Mesenchymal stem cell (in vitro differentiated cells and primary cell): ENCODE measurements at regions not wholly inside any gene's neighbourhood (a gene's known extent, or its start where the extent isn't known, plus 50 kb on each side); places are given as distances from the start of the nearest gene placed in this dataset.

Experiments
- DNase-seq: peaks from one replicate; pipeline ENCODE4 v3.0.0-alpha.2; 2013
- H2AFZ ChIP-seq: one replicate; pipeline ENCODE4 v1.6.1; 2013; ENCODE audit warnings: low read depth, mild to moderate bottlenecking, control low read depth, inconsistent platforms, low read length, moderate library complexity
- H2AK5ac ChIP-seq: 2 replicates; pipeline ENCODE4 v1.6.1; 2013; ENCODE audit warnings: low read length, moderate library complexity, mild to moderate bottlenecking, inconsistent platforms; ENCODE audit not compliant: severe bottlenecking
- H2BK120ac ChIP-seq: one replicate; pipeline ENCODE4 v1.6.1; 2013; ENCODE audit warnings: low read depth, mild to moderate bottlenecking, inconsistent platforms, low read length, moderate library complexity
- H2BK12ac ChIP-seq, 2 experiments: one replicate each; pipeline ENCODE4 v1.6.1; 2013; ENCODE audit warnings: inconsistent platforms in 2 of 2, low read length in 2 of 2, mild to moderate bottlenecking in 2 of 2, moderate library complexity in 2 of 2, control low read depth in 1 of 2
- H2BK15ac ChIP-seq: one replicate; pipeline ENCODE4 v1.6.1; 2013; ENCODE audit warnings: mild to moderate bottlenecking, low read depth, inconsistent platforms; ENCODE audit not compliant: poor library complexity, severe bottlenecking
- H2BK5ac ChIP-seq: 2 replicates; pipeline ENCODE4 v1.6.1; 2013; ENCODE audit warnings: low read depth, mild to moderate bottlenecking, low read length, control low read depth, inconsistent platforms; ENCODE audit not compliant: poor library complexity, severe bottlenecking
- H3K14ac ChIP-seq, 2 experiments: one replicate each; pipeline ENCODE4 v1.6.1; 2013; ENCODE audit warnings: inconsistent platforms in 2 of 2, low read length in 2 of 2, control low read depth in 1 of 2, mild to moderate bottlenecking in 1 of 2, moderate library complexity in 1 of 2
- H3K18ac ChIP-seq, 2 experiments: one replicate each; pipeline ENCODE4 v1.6.1; 2013; ENCODE audit warnings: inconsistent platforms in 2 of 2, low read length in 2 of 2, control low read depth in 1 of 2, low read depth in 1 of 2, mild to moderate bottlenecking in 1 of 2
- H3K23ac ChIP-seq, 2 experiments: one replicate each; pipeline ENCODE4 v1.6.1; 2013; ENCODE audit warnings: inconsistent platforms in 2 of 2, low read length in 2 of 2, mild to moderate bottlenecking in 2 of 2, moderate library complexity in 2 of 2, control low read depth in 1 of 2
- H3K27ac ChIP-seq: 2 replicates; pipeline ENCODE4 v1.5.1; 2013; ENCODE audit warnings: mild to moderate bottlenecking, moderate library complexity, low read length, control low read depth, inconsistent platforms; ENCODE audit not compliant: poor library complexity, severe bottlenecking
- H3K27me3 ChIP-seq, 2 experiments: 2 replicates each; pipeline versions ENCODE4 v1.6.1 to v1.7.0; 2013; ENCODE audit warnings: low read length in 2 of 2, mild to moderate bottlenecking in 2 of 2, moderate library complexity in 2 of 2, control low read depth in 1 of 2, inconsistent platforms in 1 of 2; ENCODE audit not compliant: control insufficient read depth in 1 of 2, insufficient read depth in 1 of 2
- H3K36me3 ChIP-seq, 2 experiments: 2 replicates each; pipeline versions ENCODE4 v1.6.1 to v1.7.0; 2013; ENCODE audit warnings: low read length in 2 of 2, control low read depth in 1 of 2, inconsistent platforms in 1 of 2, low read depth in 1 of 2, mild to moderate bottlenecking in 1 of 2; ENCODE audit not compliant: insufficient read depth in 2 of 2, control insufficient read depth in 1 of 2
- H3K4ac ChIP-seq, 2 experiments: one replicate each; pipeline ENCODE4 v1.6.1; 2013; ENCODE audit warnings: inconsistent platforms in 2 of 2, low read length in 2 of 2, mild to moderate bottlenecking in 2 of 2, moderate library complexity in 2 of 2, control low read depth in 1 of 2, low read depth in 1 of 2
- H3K4me1 ChIP-seq: 2 replicates; pipeline ENCODE4 v1.6.1; 2013; ENCODE audit warnings: low read depth, low read length, control low read depth; ENCODE audit not compliant: control insufficient read depth, insufficient read depth
- H3K4me2 ChIP-seq: 2 replicates; pipeline ENCODE4 v1.6.1; 2013; ENCODE audit warnings: low read length, mild to moderate bottlenecking, inconsistent platforms; ENCODE audit not compliant: poor library complexity, severe bottlenecking
- H3K4me3 ChIP-seq, 2 experiments: 2 replicates each; pipeline versions ENCODE4 v1.5.1 to v1.7.0; 2013; ENCODE audit warnings: low read length in 2 of 2, mild to moderate bottlenecking in 2 of 2, control low read depth in 1 of 2, low read depth in 1 of 2; ENCODE audit not compliant: insufficient read depth in 1 of 2
- H3K79me1 ChIP-seq: replicated peaks from 2 replicates; pipeline ENCODE4 v1.6.1; 2013; ENCODE audit warnings: mild to moderate bottlenecking, control low read depth, low read length, inconsistent platforms; ENCODE audit not compliant: poor library complexity, severe bottlenecking
- H3K9ac ChIP-seq: 2 replicates; pipeline ENCODE4 v1.7.0; 2013; ENCODE audit warnings: mild to moderate bottlenecking, low read length, moderate library complexity
- H3K9me3 ChIP-seq: 2 replicates; pipeline ENCODE4 v1.7.0; 2013; ENCODE audit warnings: mild to moderate bottlenecking, low read length; ENCODE audit not compliant: control insufficient read depth
- H4K8ac ChIP-seq: one replicate; pipeline ENCODE4 v1.6.1; 2013; ENCODE audit warnings: inconsistent platforms, mild to moderate bottlenecking, low read length, moderate library complexity
- H4K91ac ChIP-seq: one replicate; pipeline ENCODE4 v1.6.1; 2013; ENCODE audit warnings: mild to moderate bottlenecking, low read length, inconsistent platforms
- WGBS: methylation state at CpG from one replicate; pipeline ENCODE4 v1.1.7; 2013; ENCODE audit warnings: mixed read lengths; 5-methylcytosine and 5-hydroxymethylcytosine counted together

- Histone ChIP-seq H3K14ac (no peak overlapping the region), H3K18ac (no peak overlapping the region), H3K9me3 (no peaks in the 10 kb centered on the region), H2BK12ac (no peak overlapping the region), H3K27me3 (no peaks in the 10 kb centered on the region), H2BK120ac (no peak overlapping the region), H3K4me1 (no peaks in the 10 kb centered on the region), H2AFZ (no peak overlapping the region), H4K8ac (no peak overlapping the region), H3K4me3 (no peak overlapping the region), H3K4me2 (no peak overlapping the region), H4K91ac (no peak overlapping the region), H2BK5ac (no peak overlapping the region), H3K36me3 (no peaks in the 10 kb centered on the region), H2BK15ac (no peak overlapping the region), H3K79me1 (no peaks in the 10 kb centered on the region), H3K27ac (no peak overlapping the region), H3K4ac (no peak overlapping the region), H2AK5ac (no peak overlapping the region), H3K9ac (no peak overlapping the region), H3K23ac (no peak overlapping the region)
- WGBS: no CpG with 5 or more reads among the region's 3 CpGs
- DNase-seq: no peak
These were observed 197.0 kb downstream of the ASB9 start for GRCh38 chrX:15072880-15073279.

- no peak for DNase-seq
- Histone ChIP-seq H2BK12ac (no peak overlapping the region), H3K23ac (no peak overlapping the region), H2AFZ (no peak overlapping the region), H2AK5ac (no peak overlapping the region), H3K9me3 (no peaks in the 10 kb centered on the region), H3K4ac (no peak overlapping the region), H3K4me3 (no peak overlapping the region), H3K14ac (no peak overlapping the region), H2BK5ac (no peak overlapping the region), H2BK15ac (no peak overlapping the region), H4K91ac (no peak overlapping the region), H3K4me2 (no peak overlapping the region), H2BK120ac (no peak overlapping the region), H3K27ac (no peak overlapping the region), H3K36me3 (no peaks in the 10 kb centered on the region), H3K9ac (no peak overlapping the region), H4K8ac (no peak overlapping the region), H3K4me1 (no peaks in the 10 kb centered on the region), H3K18ac (no peak overlapping the region), H3K27me3 (no peaks in the 10 kb centered on the region), H3K79me1 (no peaks in the 10 kb centered on the region)
- WGBS: 80% methylated on average over 1 of the region's 3 CpGs
These were observed 197.6 kb downstream of the ASB9 start for GRCh38 chrX:15072259-15072658.

- WGBS: 76% methylated on average over 2 of the region's 2 CpGs
These were observed 186.3 kb downstream of the MOSPD2 start for GRCh38 chrX:15059474-15059873.

DNA sequence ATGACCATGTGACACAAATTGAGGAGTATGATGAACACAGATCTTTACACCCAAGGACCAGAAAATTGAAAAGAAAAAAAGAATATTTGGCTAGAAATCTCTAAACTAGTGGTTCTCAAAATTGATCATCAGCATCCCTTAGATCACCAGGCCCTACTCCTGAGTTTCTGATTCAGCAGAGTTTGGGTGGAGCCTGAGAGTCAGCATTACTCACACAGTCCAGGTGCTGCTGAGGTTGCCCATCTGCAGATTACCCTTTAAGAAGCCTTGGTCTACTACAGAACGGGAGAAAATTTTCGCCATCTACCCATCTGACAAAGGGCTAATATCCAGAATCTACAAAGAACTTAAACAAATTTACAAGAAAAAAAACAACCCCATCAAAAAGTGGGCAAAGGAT lies 182.8 kb downstream of the MOSPD2 start:
- Histone ChIP-seq H3K14ac (no peak overlapping the region), H3K27ac (no peak overlapping the region), H3K9me3 (no peaks in the 10 kb centered on the region), H4K8ac (no peak overlapping the region), H3K79me1 (no peaks in the 10 kb centered on the region), H2BK15ac (no peak overlapping the region), H3K4me1 (no peaks in the 10 kb centered on the region), H3K4me3 (no peak overlapping the region), H3K18ac (no peak overlapping the region), H2AK5ac (no peak overlapping the region), H3K27me3 (no peaks in the 10 kb centered on the region), H3K9ac (no peak overlapping the region), H3K36me3 (no peaks in the 10 kb centered on the region), H4K91ac (no peak overlapping the region), H2BK120ac (no peak overlapping the region), H2BK5ac (no peak overlapping the region), H3K4ac (no peak overlapping the region), H3K23ac (no peak overlapping the region), H3K4me2 (no peak overlapping the region), H2AFZ (no peak overlapping the region), H2BK12ac (no peak overlapping the region)
- WGBS: 100% methylated on average over 1 of the region's 2 CpGs
- DNase-seq: no peak

More at GRCh38 chrX:15059474-15059873, 186.3 kb downstream of the MOSPD2 start:
- Histone ChIP-seq H4K8ac (no peak overlapping the region), H2AFZ (no peak overlapping the region), H3K9me3 (no peaks in the 10 kb centered on the region), H3K36me3 (no peaks in the 10 kb centered on the region), H3K18ac (no peak overlapping the region), H3K4ac (no peak overlapping the region), H3K79me1 (no peaks in the 10 kb centered on the region), H3K27ac (no peak overlapping the region), H4K91ac (no peak overlapping the region), H3K9ac (no peak overlapping the region), H3K4me2 (no peak overlapping the region), H2BK15ac (no peak overlapping the region), H3K27me3 (no peaks in the 10 kb centered on the region), H3K4me1 (no peaks in the 10 kb centered on the region), H2AK5ac (no peak overlapping the region), H3K23ac (no peak overlapping the region), H2BK5ac (no peak overlapping the region), H2BK120ac (no peak overlapping the region), H2BK12ac (no peak overlapping the region), H3K14ac (no peak overlapping the region), H3K4me3 (no peak overlapping the region)
- DNase-seq: peak; percentile 0
